SK-N-SH (cell line): ENCODE measurements at regions not wholly inside any gene's neighbourhood (a gene's known extent, or its start where the extent isn't known, plus 50 kb on each side); places are given as distances from the start of the nearest gene placed in this dataset.

Experiments used
- CTCF ChIA-PET: fragments of 300-600, 350-600 bp; formaldehyde crosslinking; extraction: SDS; loops from one replicate; lab custom pipeline; 2021; lab: Yijun Ruan, JAX
- POLR2A ChIA-PET: fragments of 350-600 bp; sonication (Branson Sonifier 250); formaldehyde crosslinking; extraction: SDS; loops from one replicate; lab custom pipeline; 2020; ENCODE audit warnings: antibody characterized with exemption, inconsistent platforms; lab: Yijun Ruan, JAX
- DNase-seq: peaks from one replicate; pipeline ENCODE4 v3.0.0; 2012
- H2AFZ ChIP-seq: fragments of 200-600 bp; sonication (generic); 2 replicates; pipeline ENCODE4 v1.8.1; 2016; ENCODE audit warnings: antibody characterized with exemption, mild to moderate bottlenecking, low read depth
- H3F3A ChIP-seq: fragments of 200-600 bp; sonication (generic); replicated peaks from 2 replicates; pipeline ENCODE3; 2016; ENCODE audit warnings: antibody characterized with exemption, mild to moderate bottlenecking; ENCODE audit not compliant: insufficient read depth
- H3K27ac ChIP-seq, 2 experiments: fragments of 200-500 bp in 1 of 2; fragments of 200-600 bp in 1 of 2; sonication (Bioruptor generic) in 1 of 2; sonication (generic), shearing (Covaris generic) in 1 of 2; 2 replicates each; pipeline versions ENCODE4 v1.5.1 to v1.6.1; 2014 to 2016; ENCODE audit warnings: low read depth in 2 of 2, inconsistent platforms in 1 of 2, low read length in 1 of 2, mild to moderate bottlenecking in 1 of 2, mixed read lengths in 1 of 2
- H3K27me3 ChIP-seq: fragments of 200-600 bp; sonication (generic), shearing (Covaris generic); 2 replicates; pipeline ENCODE4 v1.6.1; 2016; ENCODE audit warnings: mixed run types; ENCODE audit not compliant: insufficient read depth
- H3K36me3 ChIP-seq, 2 experiments: fragments of 200-500 bp in 1 of 2; fragments of 200-600 bp in 1 of 2; sonication (Bioruptor generic) in 1 of 2; sonication (generic) in 1 of 2; replicated peaks in 1 of 2; 2 replicates each; pipeline versions ENCODE3 to v1.5.1; 2014 to 2016; ENCODE audit warnings: low read length in 1 of 2, mild to moderate bottlenecking in 1 of 2; ENCODE audit not compliant: insufficient read depth in 2 of 2, control insufficient read depth in 1 of 2
- H3K4me1 ChIP-seq, 2 experiments: fragments of 200-500 bp in 1 of 2; fragments of 200-600 bp in 1 of 2; sonication (Bioruptor generic) in 1 of 2; sonication (generic), shearing (Covaris generic) in 1 of 2; 2 replicates each; pipeline versions ENCODE4 v1.5.1 to v1.6.1; 2014 to 2016; ENCODE audit warnings: low read depth in 1 of 2, low read length in 1 of 2, mixed run types in 1 of 2; ENCODE audit not compliant: insufficient read depth in 2 of 2, control insufficient read depth in 1 of 2
- H3K4me2 ChIP-seq: fragments of 200-600 bp; sonication (generic), shearing (Covaris generic); 2 replicates; pipeline ENCODE4 v1.6.1; 2017; ENCODE audit warnings: mixed run types
- H3K4me3 ChIP-seq, 2 experiments: fragments of 200-500 bp in 1 of 2; fragments of 200-600 bp in 1 of 2; sonication (Bioruptor generic) in 1 of 2; sonication (generic), shearing (Covaris generic) in 1 of 2; 2 replicates each; pipeline versions ENCODE4 v1.5.1 to v1.8.1; 2014 to 2016; ENCODE audit warnings: low read depth in 2 of 2, inconsistent platforms in 1 of 2, low read length in 1 of 2, mild to moderate bottlenecking in 1 of 2, mixed read lengths in 1 of 2, moderate library complexity in 1 of 2
- H3K79me2 ChIP-seq: fragments of 200-600 bp; sonication (generic); 2 replicates; pipeline ENCODE4 v1.8.1; 2017; ENCODE audit warnings: mild to moderate bottlenecking; ENCODE audit not compliant: insufficient read depth
- H3K9ac ChIP-seq: fragments of 200-600 bp; sonication (generic); 2 replicates; pipeline ENCODE4 v1.6.1; 2017; ENCODE audit warnings: mixed run types
- H3K9me2 ChIP-seq: fragments of 200-600 bp; sonication (generic); 2 replicates; pipeline ENCODE4 v1.6.1; 2017; ENCODE audit warnings: mixed run types
- H3K9me3 ChIP-seq: fragments of 200-600 bp; sonication (generic); 2 replicates; pipeline ENCODE4 v1.6.1; 2017; ENCODE audit warnings: mixed run types, mild to moderate bottlenecking, moderate library complexity
- H4K20me1 ChIP-seq: fragments of 200-600 bp; sonication (generic); 2 replicates; pipeline ENCODE4 v1.6.1; 2017; ENCODE audit warnings: mild to moderate bottlenecking, mixed run types; ENCODE audit not compliant: insufficient read depth
- CTCF ChIP-seq: fragments of 200-600 bp; sonication (generic); IDR thresholded peaks from 2 replicates; pipeline ENCODE4 v1.6.1; 2017; ENCODE audit warnings: antibody characterized with exemption, mild to moderate bottlenecking, moderate library complexity
- EZH2phosphoT487 ChIP-seq: fragments of 200-600 bp; sonication (generic); IDR thresholded peaks from 2 replicates; pipeline ENCODE4 v1.6.1; 2017; ENCODE audit warnings: low read depth, mixed run types, mild to moderate bottlenecking, antibody characterized with exemption, moderate library complexity, borderline replicate concordance
- FOXJ3 ChIP-seq: sonication (generic); formaldehyde crosslinking; IDR thresholded peaks from 2 replicates; pipeline ENCODE4 v1.5.1; 2020; ENCODE audit warnings: mild to moderate bottlenecking, missing genetic modification reagents
- FOXM1 ChIP-seq: IDR thresholded peaks from 2 replicates; pipeline ENCODE4 v1.4.0; 2012; ENCODE audit warnings: low read depth, mild to moderate bottlenecking
- GABPA ChIP-seq: IDR thresholded peaks from 2 replicates; pipeline ENCODE4 v1.4.0; 2012; ENCODE audit warnings: low read depth, mild to moderate bottlenecking
- NFIC ChIP-seq: IDR thresholded peaks from 2 replicates; pipeline ENCODE4 v1.4.0; 2012; ENCODE audit warnings: borderline replicate concordance
- NRF1 ChIP-seq: IDR thresholded peaks from 2 replicates; pipeline ENCODE4 v1.6.1; 2012; ENCODE audit warnings: low read depth, mild to moderate bottlenecking, low read length
- PBX3 ChIP-seq: IDR thresholded peaks from 2 replicates; pipeline ENCODE4; 2012
- RAD21 ChIP-seq: IDR thresholded peaks from 2 replicates; pipeline ENCODE4 v1.6.1; 2012; ENCODE audit warnings: mild to moderate bottlenecking, low read length
- RCOR1 ChIP-seq: fragments of 150-350 bp; IDR thresholded peaks from 2 replicates; pipeline ENCODE4 v1.6.1; 2017; ENCODE audit warnings: antibody characterized with exemption, low read length
- REST ChIP-seq: IDR thresholded peaks from 2 replicates; pipeline ENCODE4 v1.6.1; 2012; ENCODE audit warnings: mild to moderate bottlenecking, low read depth, low read length, moderate library complexity
- SIN3A ChIP-seq: IDR thresholded peaks from 2 replicates; pipeline ENCODE4 v1.6.1; 2012; ENCODE audit warnings: low read depth, mild to moderate bottlenecking, low read length, moderate library complexity, borderline replicate concordance
- TCF12 ChIP-seq: IDR thresholded peaks from 2 replicates; pipeline ENCODE4 v1.4.0; 2012
- USF2 ChIP-seq: fragments of 150-350 bp; IDR thresholded peaks from 2 replicates; pipeline ENCODE4 v1.6.1; 2017; ENCODE audit warnings: antibody characterized with exemption, low read length, low read depth, borderline replicate concordance
- WGBS: methylation state at CpG from one replicate; pipeline ENCODE4 v1.1.6; 2017; ENCODE audit warnings: low lambda C conversion rate; 5-methylcytosine and 5-hydroxymethylcytosine counted together

GRCh38 chr10:55466806-55467504 is 665.9 kb upstream of the PCDH15 start:
- Histone ChIP-seq H3K9me3 (no peaks in the 10 kb centered on the region), H4K20me1 (no peaks in the 10 kb centered on the region), H3F3A (no peaks in the 10 kb centered on the region), H3K79me2 (no peaks in the 10 kb centered on the region), H3K4me1 (no peaks in the 10 kb centered on the region), H3K36me3 (no peaks in the 10 kb centered on the region), H2AFZ (no peak overlapping the region), H3K9ac (no peak overlapping the region), H3K4me2 (no peak overlapping the region), H3K27me3 (no peaks in the 10 kb centered on the region), H3K4me3 (no peak overlapping the region), H3K9me2 (no peaks in the 10 kb centered on the region), H3K27ac (no peak overlapping the region)
- TF ChIP-seq CTCF: no peak
- no peak for TF ChIP-seq PBX3
- no peak for TF ChIP-seq NFIC
- no peak for TF ChIP-seq GABPA
- TF ChIP-seq RAD21: no peak
- TF ChIP-seq TCF12: no peak
- no peak for TF ChIP-seq USF2
- no peak for TF ChIP-seq NRF1
- no peak for TF ChIP-seq REST
- no peak for TF ChIP-seq RCOR1
- TF ChIP-seq SIN3A: no peak
- no peak for TF ChIP-seq FOXM1
- TF ChIP-seq FOXJ3 (CRISPR knock-in tag): no peak
- no peak for TF ChIP-seq EZH2phosphoT487
- WGBS: 75% methylated on average over 2 of the region's 2 CpGs
- CTCF ChIA-PET: no interaction called here
- no peak for DNase-seq
- POLR2A ChIA-PET: no interaction called here
